ENCODE measurements at regions not wholly inside any gene's neighbourhood (a gene's known extent, or its start where the extent isn't known, plus 50 kb on each side); places are given as distances from the start of the nearest gene placed in this dataset.
"Not testable (repeated sequence)": the region's sequence is repeated elsewhere in the genome, so short reads cannot be mapped to it uniquely, and the experiment has no call there.

DNA sequence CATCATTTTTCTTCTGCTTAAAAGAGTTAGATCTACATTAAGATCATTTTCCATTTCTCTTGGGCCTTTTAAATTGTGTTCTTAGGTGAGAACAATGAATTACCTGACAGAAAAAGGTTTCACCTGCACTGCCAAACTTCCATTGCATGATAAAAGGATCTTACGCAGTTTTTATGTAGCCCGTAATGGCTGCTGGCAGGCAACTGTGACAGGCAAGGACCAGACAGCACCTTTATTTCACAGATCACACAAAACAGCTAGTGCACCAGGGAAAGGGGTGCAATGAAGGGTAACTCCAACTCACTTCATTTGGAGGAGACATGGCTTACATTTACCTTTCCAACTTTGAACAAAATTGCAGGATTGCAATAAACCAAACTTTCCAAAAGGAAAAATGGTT lies 159.8 kb downstream of the SLITRK1 start:
- no peak for DNase-seq

DNA sequence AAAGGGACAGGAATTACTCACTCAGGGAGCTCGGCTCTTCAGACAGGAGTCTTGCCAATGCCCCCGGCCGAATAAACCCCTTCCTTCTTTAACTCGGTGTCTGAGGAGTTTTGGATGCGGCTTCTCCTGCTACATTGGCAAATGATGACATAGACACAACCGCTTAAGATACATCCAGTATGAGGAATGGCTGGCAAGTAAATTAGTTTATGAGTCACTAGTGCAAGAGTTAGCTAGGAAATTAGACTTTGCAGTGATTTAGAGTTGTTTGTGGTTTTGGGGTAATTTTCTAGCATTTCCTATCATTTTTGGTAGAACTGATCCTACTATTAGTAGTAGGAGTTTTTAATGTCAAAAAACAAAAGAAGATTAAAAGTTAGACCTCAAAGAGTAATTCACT lies 166.2 kb downstream of the SLITRK1 start:
- no peak for DNase-seq

DNA sequence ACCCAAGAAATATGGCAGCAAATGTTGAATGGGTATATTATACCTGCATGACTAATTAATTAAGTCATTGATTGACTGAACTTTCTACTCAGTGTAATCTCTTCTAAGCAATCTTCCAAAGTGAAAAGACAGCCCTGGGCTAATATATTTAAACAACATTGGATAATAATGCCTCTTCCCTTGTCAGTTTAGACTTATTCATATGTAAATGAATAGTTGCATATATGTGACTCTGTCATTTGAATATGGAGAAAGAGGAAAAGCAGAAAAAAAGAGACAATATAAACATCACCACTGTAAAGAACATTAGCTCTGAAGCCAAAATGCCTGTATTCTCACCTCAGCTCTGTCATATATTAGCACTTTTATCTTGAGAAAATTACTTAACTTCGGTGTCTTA lies 168.0 kb downstream of the SLITRK1 start:
- no peak for DNase-seq

DNA sequence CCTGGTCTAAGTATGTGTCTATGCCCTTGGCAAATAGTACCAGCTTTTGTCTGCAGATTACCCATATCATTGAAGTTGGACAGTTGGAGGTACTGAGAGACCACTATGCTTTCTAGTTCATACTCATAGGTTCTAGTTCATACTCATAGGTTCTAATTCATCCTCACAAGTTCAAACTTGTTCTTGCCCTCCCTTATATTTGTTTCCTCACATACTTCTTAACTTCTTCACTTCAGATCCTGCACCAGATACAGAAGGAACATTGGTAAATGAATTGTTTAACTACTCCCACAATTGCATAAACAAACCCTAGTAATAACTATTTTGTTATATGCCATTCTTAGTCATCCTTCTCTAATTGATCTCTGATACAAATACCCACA lies 172.2 kb downstream of the SLITRK1 start:
- DNase-seq, result no peak

DNA sequence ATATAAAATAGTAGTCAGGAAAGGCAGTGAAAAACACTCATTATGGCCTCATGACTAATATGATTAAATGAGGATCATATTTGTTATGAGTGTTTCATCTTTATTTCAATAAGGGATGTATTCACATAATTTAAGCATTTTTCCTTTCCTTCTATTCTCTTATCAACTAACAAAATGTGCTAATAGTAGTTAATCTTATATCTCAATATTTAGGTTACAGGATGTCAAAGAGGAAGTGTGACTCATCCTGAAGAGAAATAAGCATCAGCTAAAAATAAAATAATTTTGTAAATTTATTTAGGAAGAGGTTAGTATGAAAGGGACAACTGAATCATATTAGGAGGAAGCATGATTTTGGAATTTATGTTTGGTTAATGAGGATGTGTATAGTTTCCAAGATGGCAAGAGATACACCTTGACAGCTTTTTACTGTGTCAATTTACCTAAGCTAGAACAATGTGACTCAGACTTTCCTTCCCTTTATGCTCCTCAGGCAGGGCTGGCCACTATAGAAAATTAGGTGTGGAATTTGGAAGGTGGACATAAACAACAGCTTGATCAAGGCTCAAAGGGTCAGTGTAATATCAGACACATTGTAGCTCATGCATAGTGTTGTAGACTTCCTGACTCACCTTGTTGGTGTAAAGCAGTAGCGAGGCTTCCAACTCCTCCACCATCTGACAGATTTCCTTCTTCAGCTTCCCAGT lies 172.7 kb downstream of the SLITRK1 start:
- DNase-seq, result no peak

DNA sequence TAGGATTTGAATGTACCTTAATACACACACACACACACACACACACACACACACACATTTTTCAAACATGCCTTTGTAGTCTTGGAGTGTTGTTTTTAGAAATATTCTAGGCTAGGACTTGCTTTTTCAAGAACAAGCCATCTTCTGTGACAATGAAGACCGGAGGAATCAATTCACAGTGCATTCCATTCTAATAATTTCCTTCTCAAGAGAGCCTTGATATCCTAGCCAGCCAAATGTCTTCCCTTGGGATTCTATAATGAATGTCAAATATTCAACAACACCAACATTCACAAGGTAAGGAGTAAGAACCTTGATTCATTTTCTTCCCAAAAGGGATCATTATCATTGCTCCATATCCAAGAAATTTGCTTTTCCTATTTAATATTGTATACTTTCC lies 180.3 kb downstream of the SLITRK1 start:
- DNase-seq, result no peak

DNA sequence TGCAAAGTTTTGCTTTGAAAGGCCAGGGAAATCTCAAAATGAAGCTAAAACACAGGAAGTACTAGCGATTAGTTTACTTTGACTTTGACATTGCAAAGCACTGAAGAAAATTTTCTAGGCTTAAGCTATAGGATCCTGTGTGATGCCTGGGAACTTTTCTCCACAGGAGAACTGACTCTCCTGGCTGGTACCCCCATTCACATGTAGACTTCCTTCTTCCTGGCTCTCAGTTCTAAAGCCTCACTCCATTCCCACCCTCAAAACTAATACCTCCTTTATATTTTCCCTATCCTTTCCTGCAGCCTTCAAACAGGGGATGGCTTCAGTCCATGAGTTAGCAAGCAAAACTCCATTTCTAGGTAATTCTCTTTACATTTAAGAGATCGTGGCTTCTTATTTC lies 189.5 kb downstream of the SLITRK1 start:
- DNase-seq, result no peak

DNA sequence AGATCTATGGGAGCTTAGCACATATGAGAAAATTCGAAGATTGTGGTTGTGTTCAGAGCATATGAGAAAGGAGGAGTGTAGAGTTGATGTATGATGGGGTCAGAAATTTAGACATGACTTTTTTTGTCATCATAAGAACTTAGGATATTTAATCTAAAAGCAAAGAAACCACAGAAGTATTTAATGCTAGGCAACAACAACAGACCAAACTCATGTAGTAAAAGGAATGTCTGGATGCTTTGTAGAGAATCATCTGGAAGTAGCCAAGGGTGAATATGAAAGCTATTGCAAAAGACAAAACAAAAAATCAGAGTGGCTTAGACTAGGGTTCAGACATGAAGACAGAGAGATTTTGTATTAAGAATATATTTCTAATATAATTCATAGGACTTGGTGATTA lies 190.3 kb downstream of the SLITRK1 start:
- no peak for DNase-seq

DNA sequence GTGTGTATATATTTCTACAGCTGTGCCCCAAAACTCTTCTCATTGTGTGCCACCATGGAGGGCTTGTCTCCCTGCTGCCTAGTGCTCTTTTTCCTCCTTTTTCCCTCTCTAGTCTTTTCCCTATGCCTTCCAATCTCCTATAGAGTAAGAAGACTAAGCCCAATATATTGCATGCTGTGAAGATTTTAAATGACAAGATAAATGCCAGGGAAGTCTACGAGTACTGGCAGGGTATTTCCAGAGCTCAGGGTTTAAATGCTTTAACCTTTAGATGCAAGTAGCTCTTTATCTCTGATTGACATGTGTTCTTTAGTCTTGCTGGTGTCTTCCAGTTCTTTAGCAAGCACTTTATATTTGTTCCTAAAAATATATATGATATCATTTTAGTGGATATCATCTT lies 200.7 kb downstream of the SLITRK1 start:
- DNase-seq, result no peak

DNA sequence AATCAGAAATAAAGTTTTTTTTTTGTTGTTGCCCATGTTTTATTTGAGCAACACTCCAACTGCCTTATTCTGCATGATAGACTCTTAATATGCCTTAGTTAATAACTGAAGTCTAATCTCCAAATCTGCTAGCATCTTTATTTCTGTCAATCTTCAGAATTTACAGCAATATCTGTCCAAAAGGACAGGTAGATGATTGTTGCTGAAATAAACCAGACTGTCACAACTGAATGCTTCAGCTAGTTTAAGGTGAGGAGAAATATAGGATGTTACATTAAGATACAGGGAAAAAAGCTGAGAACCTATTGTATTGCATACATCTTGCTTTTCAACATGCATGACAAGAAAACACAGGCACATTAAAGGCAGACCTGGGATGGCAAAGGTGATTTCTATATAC lies 204.3 kb downstream of the SLITRK1 start:
- no peak for DNase-seq

DNA sequence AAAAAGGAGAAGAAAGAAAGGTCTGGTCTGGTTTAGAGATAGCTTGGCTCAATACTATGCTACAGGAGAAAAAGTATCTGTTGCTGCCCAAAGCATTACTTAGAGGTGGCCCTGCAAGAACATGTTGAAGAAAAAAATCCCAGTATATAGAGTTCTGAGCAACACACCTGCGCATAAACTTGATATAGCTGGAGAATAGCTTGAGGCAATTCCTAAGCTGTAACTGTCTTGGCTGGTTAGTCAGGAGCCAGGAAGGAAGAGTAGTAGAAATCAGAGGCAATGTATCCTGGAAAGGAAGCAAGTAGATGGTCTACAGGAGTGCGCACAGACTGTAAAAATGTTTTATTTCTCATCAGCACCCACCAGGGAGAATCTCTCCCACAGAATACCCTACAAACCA lies 209.7 kb downstream of the SLITRK1 start:
- no peak for DNase-seq

DNA sequence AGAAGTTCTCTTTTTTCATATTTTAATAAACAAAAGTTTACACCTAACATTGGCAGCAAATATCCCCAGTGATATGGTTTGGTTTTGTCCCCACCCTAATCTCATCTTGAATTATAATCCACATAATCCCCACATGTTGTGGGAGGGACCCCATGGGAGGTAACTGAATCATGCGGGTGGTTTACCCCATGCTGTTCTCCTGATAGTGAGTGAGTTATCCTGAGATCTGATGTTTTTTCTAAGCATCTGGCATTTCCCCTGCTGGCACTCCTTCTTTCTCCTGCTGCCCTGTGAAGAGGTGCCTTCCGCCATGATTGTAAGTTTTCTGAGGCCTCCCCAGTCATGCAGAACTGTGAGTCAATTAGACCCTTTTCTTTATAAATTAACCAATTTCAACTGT lies 214.7 kb downstream of the SLITRK1 start:
- no peak for DNase-seq

DNA sequence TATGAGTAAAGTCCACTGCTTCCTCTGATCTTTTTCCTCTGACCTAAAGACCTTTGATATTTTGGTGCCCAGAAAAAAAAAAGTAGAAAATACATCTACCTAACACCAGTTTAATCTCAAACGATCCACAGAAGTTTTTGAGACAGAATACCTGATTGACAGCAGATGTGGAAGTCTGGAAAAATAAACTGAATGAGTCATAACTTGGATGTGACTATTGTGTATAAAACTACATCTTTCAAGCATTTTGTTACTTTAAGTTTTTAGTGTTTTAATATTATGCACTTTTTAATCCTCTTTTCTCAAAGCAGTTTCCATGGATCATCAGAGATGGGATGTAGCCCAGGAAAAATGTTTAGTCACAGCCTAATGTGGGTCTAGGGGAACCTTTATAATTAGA lies 216.1 kb downstream of the SLITRK1 start:
- no peak for DNase-seq

DNA sequence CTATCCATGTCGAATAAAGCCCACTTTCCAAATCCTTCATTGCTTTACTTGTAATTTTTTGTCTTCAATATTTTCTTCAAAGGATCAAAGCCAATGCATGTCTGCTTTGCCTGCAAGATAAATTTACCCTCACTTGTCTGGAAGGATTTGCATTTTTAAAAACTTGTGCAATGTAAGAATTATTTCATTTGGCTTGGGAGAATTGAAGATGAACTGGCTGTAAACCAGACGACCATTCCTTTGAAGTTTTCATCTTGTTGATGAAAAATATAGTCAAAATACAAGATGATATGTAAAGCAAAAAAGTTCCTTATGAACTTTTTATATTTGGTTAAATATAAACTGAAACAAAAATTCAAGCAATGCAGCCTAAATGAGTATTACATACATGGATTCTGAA lies 225.0 kb downstream of the SLITRK1 start:
- no peak for DNase-seq

DNA sequence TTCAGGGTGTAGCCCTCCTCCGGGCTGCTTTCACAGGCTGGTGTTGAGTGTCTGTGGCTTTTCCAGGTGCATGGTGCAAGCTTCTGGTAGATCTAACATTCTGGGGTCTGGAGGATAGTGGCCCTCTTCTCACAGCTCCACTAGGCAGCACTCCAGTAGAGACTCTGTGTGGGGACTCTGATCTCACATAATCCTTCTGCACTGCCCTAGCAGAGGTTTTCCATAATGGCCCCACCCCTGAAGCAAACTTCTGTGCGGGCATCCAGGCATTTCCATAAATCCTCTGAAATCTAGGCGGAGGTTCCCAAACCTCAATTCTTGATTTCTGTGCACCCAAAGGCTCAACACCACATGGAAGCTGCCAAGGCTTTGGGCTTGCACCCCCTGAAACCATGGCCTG lies 239.7 kb downstream of the SLITRK1 start:
- not testable (repeated sequence) for DNase-seq

DNA sequence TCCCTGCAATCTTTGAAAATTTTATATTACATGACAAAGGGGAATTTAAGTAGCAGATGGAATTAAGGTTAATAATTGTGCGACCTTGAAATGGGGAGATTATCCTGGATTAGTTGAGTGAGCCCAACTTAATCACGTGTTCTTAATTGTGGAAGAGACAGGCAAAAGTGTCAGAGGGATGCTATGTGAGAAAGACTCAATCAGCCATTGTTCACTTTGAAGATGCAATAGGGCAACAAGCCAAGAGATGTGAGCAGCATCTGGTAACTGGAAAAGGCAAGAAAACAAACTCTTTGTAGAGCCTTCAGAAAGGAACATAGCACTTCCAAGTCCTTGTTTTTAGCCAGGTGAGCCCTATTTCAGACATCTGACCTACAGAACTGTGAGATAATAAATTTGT lies 247.7 kb downstream of the SLITRK1 start:
- DNase-seq, result no peak

DNA sequence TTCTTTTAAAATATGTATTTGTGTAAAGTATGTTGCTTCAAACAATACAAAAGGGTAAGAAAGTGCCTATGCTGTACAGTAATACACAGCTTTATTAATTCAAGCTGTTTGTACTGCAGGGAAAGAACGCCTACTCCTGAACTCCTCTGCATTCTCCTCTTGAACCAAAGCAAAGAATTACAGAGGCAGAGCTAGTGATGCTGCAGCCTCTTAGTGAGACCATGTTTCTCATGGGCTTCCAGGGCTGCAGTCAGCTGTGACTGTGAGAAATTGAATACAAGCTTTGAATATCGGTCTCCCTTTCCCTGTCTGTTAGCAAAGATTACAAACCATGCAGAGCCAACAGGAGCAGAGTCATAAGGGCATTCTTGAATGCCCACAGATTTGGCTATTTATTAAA lies 248.5 kb downstream of the SLITRK1 start:
- DNase-seq, result no peak

DNA sequence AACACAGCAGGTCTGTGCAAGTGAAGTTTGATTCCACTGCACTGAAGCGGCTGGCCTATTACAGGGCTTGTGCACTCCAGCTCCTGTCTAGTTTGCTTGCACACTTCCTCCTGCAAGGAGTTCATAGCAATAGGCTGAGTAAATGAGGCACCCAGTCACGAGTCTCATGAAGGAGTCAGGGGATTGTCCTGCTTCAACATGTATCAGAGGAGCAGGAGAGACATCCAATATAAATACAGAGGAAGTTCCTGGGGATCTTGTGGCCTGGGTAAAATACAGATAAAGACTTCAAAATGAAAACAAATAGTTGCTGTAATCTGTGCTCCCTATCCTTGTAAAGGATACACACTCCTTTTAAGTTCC lies 259.9 kb downstream of the SLITRK1 start:
- no peak for DNase-seq

DNA sequence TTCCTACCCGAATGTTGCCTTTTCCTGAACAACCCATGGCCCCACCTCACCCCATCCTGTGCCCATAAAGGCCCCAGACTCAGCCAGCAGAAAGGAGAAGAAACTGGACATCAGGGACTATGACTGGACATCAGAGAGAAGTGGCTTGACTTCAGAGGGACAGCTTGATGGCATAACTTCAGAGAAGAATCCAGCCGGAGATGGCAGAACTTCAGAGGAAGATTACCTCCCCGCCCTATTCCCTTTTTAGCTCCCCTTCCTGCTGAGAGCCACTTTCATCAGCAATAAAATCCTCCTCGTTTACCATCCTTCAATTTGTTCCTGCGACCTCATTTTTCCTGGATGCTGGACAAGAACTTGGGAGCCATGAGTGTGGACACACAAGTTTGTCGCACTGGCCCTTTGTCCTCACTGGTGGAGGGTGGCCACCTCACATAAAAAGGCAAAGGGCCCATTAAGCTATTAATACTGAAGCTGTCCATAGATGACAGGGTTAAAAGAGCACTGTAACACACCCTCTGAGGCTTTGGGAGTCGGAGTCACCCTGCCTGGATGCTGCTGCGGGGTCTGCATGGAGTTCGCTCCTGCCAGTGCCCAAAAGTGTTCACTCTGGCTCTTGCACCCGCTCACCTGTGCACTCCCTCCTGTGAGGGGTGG lies 260.4 kb downstream of the SLITRK1 start:
- DNase-seq, result no peak

DNA sequence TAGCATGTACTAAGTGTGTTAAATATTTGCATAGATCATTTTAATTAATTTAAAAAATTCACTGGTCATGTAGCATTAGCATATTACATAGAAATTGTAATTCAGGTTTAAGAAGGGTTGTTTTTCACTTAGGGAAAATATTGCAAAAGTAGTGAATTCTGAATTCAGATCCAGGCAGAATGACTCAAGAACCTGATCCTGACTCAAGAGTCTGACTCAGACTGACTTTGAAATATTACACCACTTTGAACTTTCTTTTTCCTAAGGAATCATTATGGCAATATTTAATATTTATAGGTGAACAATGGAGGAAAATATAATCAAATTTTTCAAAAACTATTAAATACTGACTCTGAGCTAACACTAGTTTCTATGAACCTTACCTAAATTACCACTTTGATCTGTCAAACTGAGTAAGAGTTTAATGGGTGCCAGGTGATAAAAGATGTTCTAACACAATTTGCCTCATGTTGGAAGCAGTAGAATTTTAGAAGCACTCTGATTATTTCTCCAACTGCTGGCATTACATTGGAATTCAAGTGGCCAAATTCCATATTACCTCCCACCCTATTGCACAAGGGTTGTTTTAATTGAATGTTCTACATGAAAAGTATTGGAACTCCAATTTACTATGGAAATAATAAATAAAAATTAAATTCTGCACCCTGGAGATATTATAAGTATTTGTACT lies 261.6 kb downstream of the SLITRK1 start:
- DNase-seq, result no peak

DNA sequence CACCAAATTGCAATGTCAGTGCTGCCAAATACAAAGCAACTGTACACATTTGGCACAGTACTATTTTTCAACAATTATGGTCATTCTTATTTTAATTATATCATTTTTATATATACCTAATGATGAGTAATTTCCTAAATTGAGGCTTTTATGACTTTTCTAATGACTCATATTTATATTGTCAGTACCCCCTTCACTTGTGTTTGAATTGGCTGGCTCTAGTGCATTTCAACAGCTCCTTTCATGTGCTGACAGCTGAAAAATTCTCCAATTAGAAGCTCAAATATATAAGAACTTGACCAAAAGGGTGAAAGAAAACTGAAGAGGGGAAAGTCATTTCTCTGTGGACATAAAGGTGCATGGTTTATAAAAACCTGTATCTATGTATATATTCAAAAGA lies 263.3 kb downstream of the SLITRK1 start:
- DNase-seq, result no peak

DNA sequence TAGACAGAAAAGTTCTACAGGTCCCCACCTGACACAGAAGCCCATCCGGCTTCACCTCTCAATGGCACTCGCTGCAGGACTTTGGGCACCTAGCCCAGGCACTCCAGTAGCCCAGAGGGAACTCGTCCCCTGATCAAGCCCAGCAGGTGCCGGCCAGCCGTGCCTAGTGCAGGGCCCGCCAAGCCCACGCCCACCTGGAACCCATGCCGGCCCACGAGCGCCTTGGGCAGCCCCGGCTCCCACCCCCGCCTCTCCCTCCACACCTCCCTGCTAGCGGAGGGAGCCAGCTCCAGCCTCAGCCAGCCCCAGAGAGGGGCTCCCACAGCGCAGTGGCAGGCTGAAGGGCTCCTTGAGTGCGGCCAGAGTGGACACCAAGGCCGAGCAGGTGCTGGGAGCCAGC lies 268.8 kb downstream of the SLITRK1 start:
- DNase-seq, result no peak

DNA sequence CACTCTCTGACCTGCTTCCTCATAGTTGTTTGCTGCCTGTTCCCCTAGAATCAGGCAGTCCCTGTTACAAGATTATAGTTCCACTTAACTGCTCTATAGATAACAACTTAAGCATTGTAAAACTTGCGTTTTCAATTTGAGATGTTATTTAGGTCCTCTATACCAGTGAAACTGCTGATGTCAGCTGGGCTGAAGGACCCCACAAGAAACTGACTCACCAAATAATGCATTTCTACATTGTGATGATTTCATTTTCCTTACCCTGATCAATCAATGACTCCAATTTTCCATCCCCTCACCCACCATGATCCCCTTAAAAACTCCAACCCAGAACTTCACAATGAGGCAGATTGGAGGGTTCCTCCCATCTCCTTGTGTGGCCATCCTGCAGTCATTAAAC lies 280.7 kb downstream of the SLITRK1 start:
- DNase-seq, result no peak

DNA sequence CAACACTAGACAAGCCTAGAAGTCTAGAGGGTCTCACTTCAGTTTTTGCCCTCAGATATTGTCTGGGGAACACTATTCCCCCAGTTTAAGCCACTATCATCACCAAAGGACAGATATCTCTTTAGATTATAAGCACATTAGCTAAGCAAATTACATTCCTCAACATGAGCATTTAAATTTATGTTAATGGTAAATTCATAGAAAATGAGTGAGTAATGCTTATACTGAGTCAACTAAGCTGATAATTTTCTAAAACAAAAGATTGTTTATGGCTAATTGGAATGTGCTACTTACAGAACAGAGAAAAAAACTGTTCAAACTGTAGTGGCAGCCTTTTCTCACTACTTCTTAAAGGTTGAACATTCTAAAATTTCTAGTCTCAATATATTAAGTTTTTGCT lies 290.2 kb downstream of the SLITRK1 start:
- no peak for DNase-seq

DNA sequence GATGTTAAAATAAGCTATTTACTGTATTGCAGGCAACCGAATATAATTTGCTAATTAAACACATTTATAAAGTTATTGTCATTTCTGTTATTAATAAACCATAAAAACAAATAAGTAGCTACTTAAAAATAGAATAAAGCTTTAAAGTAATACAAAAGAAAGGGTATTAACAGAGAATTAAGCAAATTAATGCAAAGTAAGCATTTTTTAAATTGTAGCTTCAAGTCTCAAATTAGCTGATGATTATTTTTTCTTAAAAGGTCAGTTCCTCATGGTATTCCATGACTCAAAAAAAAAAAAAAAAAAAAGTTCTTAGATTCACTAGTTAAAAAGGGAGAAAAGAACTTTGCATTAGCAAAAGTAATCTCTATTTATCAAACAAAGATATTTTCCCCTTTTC lies 292.5 kb downstream of the SLITRK1 start:
- DNase-seq, result no peak

Measured in DMS79 treated with DMSO at 0.1 percent for 48 hours (cell line).